H9 (cell line): ENCODE measurements at regions not wholly inside any gene's neighbourhood (a gene's known extent, or its start where the extent isn't known, plus 50 kb on each side); places are given as distances from the start of the nearest gene placed in this dataset.

Source experiments
- DNase-seq: peaks from one replicate; pipeline ENCODE4 v3.0.0-alpha.2; 2017
- H2AFZ ChIP-seq: one replicate; pipeline ENCODE4 v1.6.1; 2013; ENCODE audit warnings: mild to moderate bottlenecking, low read length, control low read depth, moderate library complexity
- H2AK5ac ChIP-seq: 2 replicates; pipeline ENCODE4 v1.6.1; 2013; ENCODE audit warnings: low read length, control low read depth, mixed read lengths; ENCODE audit not compliant: insufficient read length
- H2BK120ac ChIP-seq: one replicate; pipeline ENCODE4 v1.6.1; 2013; ENCODE audit warnings: low read depth, mild to moderate bottlenecking, low read length, control low read depth, inconsistent platforms; ENCODE audit not compliant: poor library complexity, severe bottlenecking
- H2BK12ac ChIP-seq: 2 replicates; pipeline ENCODE4 v1.6.1; 2013; ENCODE audit warnings: low read length, control low read depth, mixed read lengths, low read depth; ENCODE audit not compliant: insufficient read length
- H2BK15ac ChIP-seq: 2 replicates; pipeline ENCODE4 v1.6.1; 2013; ENCODE audit warnings: low read depth, low read length, control low read depth
- H2BK20ac ChIP-seq: one replicate; pipeline ENCODE4 v1.6.1; 2013; ENCODE audit warnings: low read depth, mild to moderate bottlenecking, low read length, control low read depth, inconsistent platforms; ENCODE audit not compliant: poor library complexity, severe bottlenecking
- H2BK5ac ChIP-seq: 2 replicates; pipeline ENCODE4 v1.6.1; 2013; ENCODE audit warnings: low read length, control low read depth, mixed read lengths; ENCODE audit not compliant: insufficient read length
- H3K14ac ChIP-seq: 2 replicates; pipeline ENCODE4 v1.6.1; 2013; ENCODE audit warnings: low read length, control low read depth; ENCODE audit not compliant: insufficient read depth
- H3K18ac ChIP-seq: 2 replicates; pipeline ENCODE4 v1.6.1; 2013; ENCODE audit warnings: low read depth, mild to moderate bottlenecking, mixed read lengths, low read length, control low read depth; ENCODE audit not compliant: insufficient read length
- H3K23ac ChIP-seq: 2 replicates; pipeline ENCODE4 v1.6.1; 2013; ENCODE audit warnings: low read length, control low read depth, mixed read lengths, low read depth; ENCODE audit not compliant: insufficient read length
- H3K23me2 ChIP-seq: 2 replicates; pipeline ENCODE4 v1.6.1; 2013; ENCODE audit warnings: low read depth, mild to moderate bottlenecking, mixed read lengths, low read length, control low read depth; ENCODE audit not compliant: insufficient read length, poor library complexity, severe bottlenecking
- H3K27ac ChIP-seq: 2 replicates; pipeline ENCODE4 v1.5.1; 2013; ENCODE audit warnings: low read length, control low read depth, mixed read lengths, low read depth; ENCODE audit not compliant: insufficient read length
- H3K27me3 ChIP-seq: 2 replicates; pipeline ENCODE4 v1.6.1; 2013; ENCODE audit warnings: low read length, control low read depth, inconsistent platforms; ENCODE audit not compliant: insufficient read depth
- H3K4ac ChIP-seq: 2 replicates; pipeline ENCODE4 v1.6.1; 2013; ENCODE audit warnings: low read depth, mild to moderate bottlenecking, control low read depth, inconsistent platforms, low read length, moderate library complexity
- H3K4me1 ChIP-seq: 2 replicates; pipeline ENCODE4 v1.6.1; 2013; ENCODE audit warnings: low read length, control low read depth, inconsistent platforms; ENCODE audit not compliant: insufficient read depth
- H3K4me2 ChIP-seq: 2 replicates; pipeline ENCODE4 v1.6.1; 2013; ENCODE audit warnings: low read length, control low read depth, mixed read lengths; ENCODE audit not compliant: insufficient read length, insufficient read depth
- H3K56ac ChIP-seq: 2 replicates; pipeline ENCODE4 v1.6.1; 2013; ENCODE audit warnings: low read depth, mild to moderate bottlenecking, mixed read lengths, low read length, control low read depth; ENCODE audit not compliant: insufficient read length
- H3K79me1 ChIP-seq: 2 replicates; pipeline ENCODE4 v1.6.1; 2013; ENCODE audit warnings: low read depth, mild to moderate bottlenecking, moderate library complexity, low read length, control low read depth, inconsistent platforms; ENCODE audit not compliant: insufficient read depth, poor library complexity, severe bottlenecking
- H3K79me2 ChIP-seq: 2 replicates; pipeline ENCODE4 v1.6.1; 2013; ENCODE audit warnings: low read length, control low read depth, inconsistent platforms; ENCODE audit not compliant: insufficient read depth
- H3K9ac ChIP-seq: 2 replicates; pipeline ENCODE4 v1.6.1; 2013; ENCODE audit warnings: low read length, control low read depth, mixed read lengths; ENCODE audit not compliant: insufficient read length; ENCODE audit errors: extremely low read depth
- H3K9me3 ChIP-seq: one replicate; pipeline ENCODE4 v1.6.1; 2013; ENCODE audit warnings: low read depth, low read length, inconsistent platforms; ENCODE audit not compliant: control insufficient read depth
- H3T11ph ChIP-seq: one replicate; pipeline ENCODE4 v1.6.1; 2013; ENCODE audit warnings: mild to moderate bottlenecking, low read length, control low read depth, inconsistent platforms
- H4K20me1 ChIP-seq: one replicate; pipeline ENCODE4 v1.6.1; 2013; ENCODE audit not compliant: control insufficient read depth, insufficient read length, insufficient read depth
- H4K5ac ChIP-seq: 2 replicates; pipeline ENCODE4 v1.6.1; 2013; ENCODE audit warnings: low read depth, mild to moderate bottlenecking, mixed read lengths, low read length, control low read depth; ENCODE audit not compliant: insufficient read length
- H4K8ac ChIP-seq: replicated peaks from 2 replicates; pipeline ENCODE4 v1.6.1; 2013; ENCODE audit warnings: low read length, control low read depth, mixed read lengths, low read depth; ENCODE audit not compliant: insufficient read length
- H4K91ac ChIP-seq: 2 replicates; pipeline ENCODE4 v1.6.1; 2013; ENCODE audit warnings: low read depth, mild to moderate bottlenecking, moderate library complexity, mixed read lengths, low read length, control low read depth; ENCODE audit not compliant: insufficient read length
- H3K27ac Mint-ChIP-seq, 3 experiments: 2 replicates in 2 of 3; 3 replicates in 1 of 3; pipeline ENCODE4 v1.8.0; 2020 to 2021; ENCODE audit warnings: mixed read lengths in 3 of 3, mild to moderate bottlenecking in 1 of 3, moderate library complexity in 1 of 3
- H3K27me3 Mint-ChIP-seq: 2 replicates; pipeline ENCODE4 v1.8.0; 2021; ENCODE audit warnings: low read depth, mild to moderate bottlenecking, moderate library complexity, mixed read lengths
- H3K36me3 Mint-ChIP-seq, 3 experiments: 2 replicates in 2 of 3; 3 replicates in 1 of 3; pipeline ENCODE4 v1.8.0; 2020 to 2021; ENCODE audit warnings: low read depth in 3 of 3, mixed read lengths in 3 of 3; ENCODE audit not compliant: insufficient read depth in 1 of 3
- H3K4me1 Mint-ChIP-seq, 2 experiments: 2 replicates each; pipeline ENCODE4 v1.8.0; 2020; ENCODE audit warnings: mixed read lengths in 2 of 2
- H3K4me3 Mint-ChIP-seq, 2 experiments: 2 replicates in 1 of 2; 3 replicates in 1 of 2; pipeline ENCODE4 v1.8.0; 2020 to 2021; ENCODE audit warnings: mild to moderate bottlenecking in 2 of 2, mixed read lengths in 2 of 2, moderate library complexity in 1 of 2
- H3K9me3 Mint-ChIP-seq, 2 experiments: 2 replicates in 1 of 2; 3 replicates in 1 of 2; pipeline ENCODE4 v1.8.0; 2020; ENCODE audit warnings: mild to moderate bottlenecking in 2 of 2, mixed read lengths in 2 of 2, moderate library complexity in 1 of 2
- CTCF ChIP-seq: fragments of 200-600 bp; sonication (generic); conservative IDR thresholded peaks from 3 replicates; pipeline ENCODE4 v1.8.0; 2021; ENCODE audit warnings: antibody characterized with exemption, mild to moderate bottlenecking
- WGBS: extraction: QIAGEN DNeasy Blood & Tissue Kit; methylation state at CpG from one replicate; pipeline ENCODE4 v1.1.7; 2013; ENCODE audit warnings: missing lambda C conversion rate, low lambda C conversion rate, mixed read lengths; ENCODE audit not compliant: insufficient read length; ENCODE audit errors: extremely low coverage; 5-methylcytosine and 5-hydroxymethylcytosine counted together

- no peak overlapping the region for H2BK12ac ChIP-seq
- H3K4me3 Mint-ChIP-seq: no peak overlapping the region
- H3K36me3 Mint-ChIP-seq: no peaks in the 10 kb centered on the region
- no peak overlapping the region for H2AFZ ChIP-seq
- no peak overlapping the region for H3K27ac Mint-ChIP-seq
- no peaks in the 10 kb centered on the region for H3K23me2 ChIP-seq
- H4K5ac ChIP-seq: no peak overlapping the region
- no peaks in the 10 kb centered on the region for H3K27me3 Mint-ChIP-seq
- no peaks in the 10 kb centered on the region for H3K79me2 ChIP-seq
- H3K56ac ChIP-seq: no peak overlapping the region
- H3T11ph ChIP-seq: no peak overlapping the region
- no peaks in the 10 kb centered on the region for H3K4me1 ChIP-seq
- H3K4ac ChIP-seq: no peak overlapping the region
- no peaks in the 10 kb centered on the region for H4K20me1 ChIP-seq
- H2BK5ac ChIP-seq: no peak overlapping the region
- peaks cover 2 to 4% of the 10 kb centered on the region in 2 experiments; a peak in 3 of 5 replicates for H3K9me3 Mint-ChIP-seq
- H2BK20ac ChIP-seq: no peak overlapping the region
- H3K4me1 Mint-ChIP-seq: no peaks in the 10 kb centered on the region
- H3K27ac ChIP-seq: no peak overlapping the region
- H3K14ac ChIP-seq: no peak overlapping the region
- no peak overlapping the region for H2AK5ac ChIP-seq
- H2BK15ac ChIP-seq: no peak overlapping the region
- no peak for TF ChIP-seq CTCF
- H3K79me1 ChIP-seq: no peaks in the 10 kb centered on the region
- no peaks in the 10 kb centered on the region for H3K27me3 ChIP-seq
- no peak overlapping the region for H3K18ac ChIP-seq
- no peak overlapping the region for H3K4me2 ChIP-seq
- H3K9me3 ChIP-seq: no peaks in the 10 kb centered on the region
- WGBS: no CpG with 5 or more reads among the region's 1 CpG
- H3K23ac ChIP-seq: no peak overlapping the region
- H4K91ac ChIP-seq: no peak overlapping the region
- no peak overlapping the region for H2BK120ac ChIP-seq
- H4K8ac ChIP-seq: no peak overlapping the region
- no peak overlapping the region for H3K9ac ChIP-seq
- DNase-seq: no peak
Measured at GRCh38 chr13:74860789-74861188, 621.2 kb downstream of the TBC1D4 start.
